ENCODE measurements at regions not wholly inside any gene's neighbourhood (a gene's known extent, or its start where the extent isn't known, plus 50 kb on each side); places are given as distances from the start of the nearest gene placed in this dataset.

DNA sequence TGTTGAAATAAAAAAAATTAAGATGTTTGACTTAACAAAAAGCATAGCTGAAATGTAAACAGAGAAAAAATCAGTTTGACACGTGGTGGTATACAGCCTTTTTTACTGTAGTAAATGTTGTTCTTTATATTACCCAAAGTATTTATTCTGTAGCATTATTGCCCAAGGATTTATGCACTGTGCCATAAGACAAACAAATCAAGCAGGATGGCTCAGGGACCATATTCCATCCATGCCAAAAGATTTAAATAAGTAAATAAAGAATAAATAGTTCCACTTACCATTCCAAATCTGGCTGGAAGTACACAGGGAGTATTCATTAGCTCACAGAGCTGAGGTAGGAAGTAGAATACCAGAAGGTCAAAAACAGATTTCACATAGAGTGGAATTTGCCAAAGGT, 666.7 kb upstream of the CADM2 start:
- Histone ChIP-seq H3K36me3 (no peaks in the 10 kb centered on the region), H3K4me1 (no peaks in the 10 kb centered on the region), H3K27ac (no peak overlapping the region), H3K9me3 (no peaks in the 10 kb centered on the region), H3K4me3 (no peak overlapping the region), H3K27me3 (no peaks in the 10 kb centered on the region)
- ATAC-seq (no peak), FAIRE-seq (no peak), DNase-seq (no peak)
- 14 to 16% methylated on average over 1 of the region's 1 CpG for WGBS, 2 donors
- TF ChIP-seq, protein P1, sequence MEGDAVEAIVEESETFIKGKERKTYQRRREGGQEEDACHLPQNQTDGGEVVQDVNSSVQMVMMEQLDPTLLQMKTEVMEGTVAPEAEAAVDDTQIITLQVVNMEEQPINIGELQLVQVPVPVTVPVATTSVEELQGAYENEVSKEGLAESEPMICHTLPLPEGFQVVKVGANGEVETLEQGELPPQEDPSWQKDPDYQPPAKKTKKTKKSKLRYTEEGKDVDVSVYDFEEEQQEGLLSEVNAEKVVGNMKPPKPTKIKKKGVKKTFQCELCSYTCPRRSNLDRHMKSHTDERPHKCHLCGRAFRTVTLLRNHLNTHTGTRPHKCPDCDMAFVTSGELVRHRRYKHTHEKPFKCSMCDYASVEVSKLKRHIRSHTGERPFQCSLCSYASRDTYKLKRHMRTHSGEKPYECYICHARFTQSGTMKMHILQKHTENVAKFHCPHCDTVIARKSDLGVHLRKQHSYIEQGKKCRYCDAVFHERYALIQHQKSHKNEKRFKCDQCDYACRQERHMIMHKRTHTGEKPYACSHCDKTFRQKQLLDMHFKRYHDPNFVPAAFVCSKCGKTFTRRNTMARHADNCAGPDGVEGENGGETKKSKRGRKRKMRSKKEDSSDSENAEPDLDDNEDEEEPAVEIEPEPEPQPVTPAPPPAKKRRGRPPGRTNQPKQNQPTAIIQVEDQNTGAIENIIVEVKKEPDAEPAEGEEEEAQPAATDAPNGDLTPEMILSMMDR (IDR thresholded peaks at IDR 0.05): no peak
- intact Hi-C loops (cut with DNase I): no loop called here

DNA sequence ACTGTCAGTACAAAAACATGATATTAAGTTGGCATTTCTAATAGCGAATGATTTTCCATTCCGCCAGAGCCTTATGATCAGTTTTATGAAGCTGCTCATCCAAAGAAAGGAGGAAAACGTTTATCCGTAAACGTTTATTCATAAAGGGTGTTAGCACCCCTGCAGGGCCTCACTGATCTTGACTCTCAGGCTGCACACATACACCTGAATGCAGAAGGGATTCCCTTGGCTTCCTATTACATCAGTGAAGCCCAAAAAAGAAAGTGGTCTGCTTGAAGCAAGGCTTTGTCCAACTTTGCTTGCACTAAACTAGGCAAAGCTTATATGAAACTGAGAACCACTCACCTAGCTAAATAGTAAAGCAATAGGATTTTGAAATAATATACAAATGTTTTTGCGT, 659.5 kb upstream of the CADM2 start:
- DNase-seq: no peak
- intact Hi-C loops (cut with DNase I): no loop called here
- Histone ChIP-seq H3K27ac (no peak overlapping the region), H3K27me3 (no peaks in the 10 kb centered on the region), H3K9me3 (no peaks in the 10 kb centered on the region), H3K4me3 (no peak overlapping the region), H3K4me1 (no peaks in the 10 kb centered on the region), H3K36me3 (no peaks in the 10 kb centered on the region)
- 47 to 60% methylated on average over 6 of the region's 6 CpGs for WGBS, 2 donors
- TF ChIP-seq, protein P1 (IDR thresholded peaks at IDR 0.05): no peak
- FAIRE-seq: no peak
- no peak for ATAC-seq

DNA sequence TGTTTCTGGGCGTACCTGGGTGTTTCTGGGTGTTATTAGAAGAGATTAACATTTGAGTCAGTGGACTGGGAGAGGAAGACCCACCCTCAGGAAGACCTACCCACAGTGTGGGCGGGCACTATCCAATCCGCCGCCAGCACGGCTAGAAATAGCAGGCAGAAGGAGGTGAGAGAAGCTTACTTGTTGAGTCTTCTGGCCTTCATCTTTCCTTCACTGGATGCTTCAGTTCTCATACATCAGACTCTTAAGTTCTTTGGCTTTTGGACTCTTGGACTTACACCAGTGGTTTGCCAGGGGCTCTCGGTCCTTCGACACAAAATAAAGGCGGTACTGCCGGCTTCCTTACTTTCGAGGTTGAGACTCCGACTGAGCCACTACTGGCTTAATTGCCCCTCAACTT, 654.6 kb upstream of the CADM2 start:
- H3K9me3 ChIP-seq: no peaks in the 10 kb centered on the region
- H3K4me3 ChIP-seq: no peak overlapping the region
- TF ChIP-seq, protein P1 (IDR thresholded peaks at IDR 0.05): no peak
- no peaks in the 10 kb centered on the region for H3K36me3 ChIP-seq
- DNase-seq: no peak
- no peaks in the 10 kb centered on the region for H3K4me1 ChIP-seq
- no peak for FAIRE-seq
- H3K27me3 ChIP-seq: no peaks in the 10 kb centered on the region
- H3K27ac ChIP-seq: no peak overlapping the region
- no peak for ATAC-seq
- WGBS, 2 donors: 81 to 92% methylated on average over 11 of the region's 11 CpGs
- intact Hi-C loops (cut with DNase I): no loop called here

- ATAC-seq: no peak
- intact Hi-C loops (cut with DNase I): no loop called here
- TF ChIP-seq, protein P1 (IDR thresholded peaks at IDR 0.05): no peak
These were observed 651.5 kb upstream of the CADM2 start for GRCh38 chr3:84307339-84307738.

GRCh38 chr3:84308379-84308778, 650.4 kb upstream of the CADM2 start:
- TF ChIP-seq, protein P1 (IDR thresholded peaks at IDR 0.05): no peak
- 29 to 31% methylated on average over 3 of the region's 3 CpGs for WGBS, 2 donors
- FAIRE-seq (no peak), ATAC-seq (no peak), DNase-seq (no peak)
- Histone ChIP-seq H3K27ac (no peak overlapping the region), H3K4me3 (no peak overlapping the region), H3K4me1 (no peaks in the 10 kb centered on the region), H3K9me3 (no peaks in the 10 kb centered on the region), H3K36me3 (no peaks in the 10 kb centered on the region), H3K27me3 (no peaks in the 10 kb centered on the region)
- intact Hi-C loops (cut with DNase I): no loop called here

More at GRCh38 chr3:84307339-84307738, 651.5 kb upstream of the CADM2 start:
- H3K27me3 ChIP-seq: no peaks in the 10 kb centered on the region
- no peak overlapping the region for H3K27ac ChIP-seq
- H3K9me3 ChIP-seq: no peaks in the 10 kb centered on the region
- FAIRE-seq (no peak), DNase-seq (no peak)
- WGBS, 2 donors: 58 to 75% methylated on average over 1 of the region's 1 CpG
- H3K36me3 ChIP-seq: no peaks in the 10 kb centered on the region
- H3K4me3 ChIP-seq: no peak overlapping the region
- no peaks in the 10 kb centered on the region for H3K4me1 ChIP-seq

Measured in pancreas (tissue), 10 donors.